GM19395 (cell line): ENCODE measurements at regions not wholly inside any gene's neighbourhood (a gene's known extent, or its start where the extent isn't known, plus 50 kb on each side); places are given as distances from the start of the nearest gene placed in this dataset.

Experiments
- ATAC-seq: cut with Tn5 transposase; IDR thresholded peaks from one replicate; pipeline ENCODE4 v1.9.1; 2021; ENCODE audit warnings: mild to moderate bottlenecking, moderate library complexity; ENCODE audit not compliant: unreplicated experiment

- no peak for ATAC-seq
Measured at GRCh38 chr12:90020436-90020835, 311.8 kb upstream of the ATP2B1 start.

DNA sequence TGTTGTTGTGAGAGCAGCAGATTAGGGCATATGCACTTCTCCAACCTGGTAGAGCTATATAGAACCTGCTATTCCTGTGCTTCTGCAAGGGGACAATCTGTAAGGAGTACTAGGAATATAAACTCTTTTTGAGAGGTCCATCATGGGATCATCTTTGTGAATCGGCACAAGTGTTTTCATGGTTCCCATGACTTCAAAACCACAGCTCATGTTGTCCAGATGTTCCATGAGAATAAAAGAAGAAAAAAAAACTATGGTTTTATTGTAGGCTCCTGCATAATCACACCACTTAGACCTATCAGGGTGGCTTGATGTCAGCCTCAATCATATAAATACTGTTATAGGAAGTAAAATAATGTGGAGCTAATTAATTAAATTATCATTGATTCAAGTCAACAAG, 311.4 kb upstream of the ATP2B1 start:
- no peak for ATAC-seq

GRCh38 chr12:90017316-90017715, 308.7 kb upstream of the ATP2B1 start:
- ATAC-seq = no peak

- ATAC-seq = no peak
Measured at GRCh38 chr12:90015228-90015627, 306.6 kb upstream of the ATP2B1 start.

DNA sequence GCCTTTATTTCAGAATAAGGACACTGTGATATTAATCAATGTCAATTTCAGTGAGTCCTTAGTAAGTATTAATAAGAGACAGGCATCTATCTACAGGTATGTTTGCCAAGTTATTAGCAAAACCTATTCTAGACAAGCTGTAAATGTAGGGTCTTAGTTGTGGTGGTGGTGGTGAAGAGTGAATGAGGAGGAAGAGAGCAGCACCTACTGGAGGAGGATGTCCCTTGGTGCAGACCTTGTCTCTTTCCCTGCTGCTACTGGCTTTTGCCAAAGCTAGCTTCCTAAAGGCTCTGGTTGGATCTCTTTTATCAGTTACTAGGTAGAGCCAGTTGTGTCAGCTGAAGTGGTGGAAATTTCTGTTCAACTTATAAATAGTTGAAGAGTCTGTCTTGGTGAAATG, 304.8 kb upstream of the ATP2B1 start:
- ATAC-seq = no peak

- no peak for ATAC-seq
Measured at GRCh38 chr12:90010089-90010488, 301.5 kb upstream of the ATP2B1 start.

GRCh38 chr12:90008277-90008676, 299.6 kb upstream of the ATP2B1 start:
- no peak for ATAC-seq

DNA sequence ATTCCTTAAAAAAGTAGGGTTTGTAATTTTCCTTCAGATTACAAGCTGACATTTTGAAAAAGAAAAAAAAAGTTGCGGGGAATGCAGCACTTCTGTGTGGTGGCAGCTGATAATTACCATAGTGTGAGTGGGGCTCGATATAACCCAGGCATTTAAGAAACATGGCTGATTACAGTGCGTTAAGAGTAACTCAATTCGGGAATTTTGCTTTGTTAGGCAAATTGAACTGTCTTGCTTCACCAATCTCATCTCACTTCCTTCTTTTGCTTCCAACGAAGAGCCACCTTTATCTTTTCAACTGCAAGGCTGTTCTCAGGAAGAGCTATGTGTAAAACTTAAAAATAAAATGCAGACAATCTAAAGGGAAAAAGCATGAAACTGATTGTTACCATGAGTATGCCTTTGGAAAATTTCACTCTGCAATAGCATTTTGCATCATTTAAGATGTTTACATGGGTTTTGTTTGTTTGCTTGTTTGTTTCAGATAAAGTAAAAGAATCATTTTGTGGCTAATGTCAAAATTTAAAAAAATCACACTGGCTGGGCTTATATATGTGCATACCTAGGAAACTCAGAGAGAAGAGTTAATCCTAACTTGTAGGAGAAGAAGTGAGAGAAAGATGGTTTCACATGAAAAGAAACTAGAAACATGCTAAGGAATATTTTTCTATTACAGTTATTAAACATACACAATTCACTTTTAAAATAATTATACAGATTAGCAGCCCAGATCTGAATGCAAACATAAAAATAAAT, 295.9 kb upstream of the ATP2B1 start:
- ATAC-seq = peak; percentile 54

GRCh38 chr12:90003688-90004087, 295.1 kb upstream of the ATP2B1 start:
- ATAC-seq = no peak

GRCh38 chr12:90000721-90001120, 292.1 kb upstream of the ATP2B1 start:
- no peak for ATAC-seq

GRCh38 chr12:89999699-90000505, 291.3 kb upstream of the ATP2B1 start:
- peak; percentile 64 for ATAC-seq

DNA sequence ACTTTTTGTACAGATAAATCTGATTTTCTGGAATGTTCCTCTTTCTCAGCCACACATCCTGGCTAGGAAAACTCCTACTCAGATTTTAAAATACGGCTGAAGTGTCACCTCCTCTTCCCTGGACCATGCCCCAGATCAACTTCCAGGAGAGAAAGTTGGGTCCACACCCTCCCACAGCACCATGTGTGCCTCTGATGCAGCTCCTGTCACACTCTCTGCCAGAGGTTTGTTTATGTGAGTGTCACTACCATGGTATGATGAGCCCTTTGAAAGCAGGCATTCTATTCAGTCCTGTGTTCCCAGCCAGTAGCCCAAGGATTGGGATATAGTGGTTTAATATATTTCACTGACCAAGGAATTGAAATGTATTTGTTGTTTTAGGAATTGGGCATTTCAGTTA, 287.2 kb upstream of the ATP2B1 start:
- ATAC-seq = no peak

DNA sequence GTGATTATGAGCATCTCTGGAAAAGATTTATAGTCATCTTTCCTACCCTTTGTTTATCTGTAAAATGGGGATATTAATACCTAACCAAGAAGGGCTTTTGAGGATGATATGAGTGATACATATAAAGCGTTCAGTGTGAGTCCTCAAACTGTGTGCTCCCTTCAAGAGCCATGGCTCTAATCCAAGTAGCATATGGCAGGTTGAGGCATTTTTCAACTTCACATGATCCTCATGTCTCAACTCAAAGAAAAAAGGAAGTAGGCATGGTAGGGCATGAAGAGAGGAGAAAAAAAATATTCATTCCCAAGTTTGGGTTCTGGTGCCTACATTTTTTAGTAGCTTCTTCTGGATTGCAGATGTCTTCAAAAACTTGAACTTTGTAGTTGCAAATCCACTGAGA, 286.3 kb upstream of the ATP2B1 start:
- ATAC-seq = no peak

GRCh38 chr12:89993632-89994031, 285.0 kb upstream of the ATP2B1 start:
- ATAC-seq = no peak

DNA sequence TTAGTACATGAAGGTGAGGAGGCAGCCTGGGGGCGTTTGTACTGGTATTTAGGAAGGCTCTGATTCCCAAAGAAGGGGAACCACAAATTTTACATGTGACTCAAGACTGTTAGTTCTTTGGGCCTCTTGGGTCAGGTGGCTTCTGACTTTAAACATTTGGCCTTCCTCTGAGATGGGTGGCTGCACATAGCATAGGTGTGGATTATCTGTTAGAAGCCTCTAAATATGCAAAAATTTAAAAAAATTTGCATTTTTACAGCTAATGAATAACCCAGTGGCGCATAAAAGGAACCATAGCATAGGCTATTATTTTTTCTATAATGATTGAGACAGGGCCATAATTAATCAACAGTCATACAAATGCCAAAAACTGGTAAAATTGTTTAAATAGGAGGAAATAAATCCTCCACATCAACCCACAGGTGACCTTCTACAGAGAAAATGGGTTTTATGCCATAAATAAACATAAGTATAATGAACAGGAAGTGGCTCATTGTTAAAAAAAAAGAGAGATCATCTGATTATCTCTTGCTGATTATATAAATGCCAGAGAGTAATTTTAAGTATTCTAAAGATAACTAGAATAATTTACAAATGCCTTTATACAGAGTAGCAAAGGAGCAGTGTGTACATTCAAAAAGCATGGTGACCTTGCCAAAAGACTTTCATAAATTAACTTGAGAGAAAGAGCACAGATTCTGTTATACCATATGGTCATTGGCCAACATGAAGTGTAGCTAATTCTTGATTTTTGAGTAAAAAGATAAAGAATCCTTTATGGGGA, 284.2 kb upstream of the ATP2B1 start:
- no peak for ATAC-seq

DNA sequence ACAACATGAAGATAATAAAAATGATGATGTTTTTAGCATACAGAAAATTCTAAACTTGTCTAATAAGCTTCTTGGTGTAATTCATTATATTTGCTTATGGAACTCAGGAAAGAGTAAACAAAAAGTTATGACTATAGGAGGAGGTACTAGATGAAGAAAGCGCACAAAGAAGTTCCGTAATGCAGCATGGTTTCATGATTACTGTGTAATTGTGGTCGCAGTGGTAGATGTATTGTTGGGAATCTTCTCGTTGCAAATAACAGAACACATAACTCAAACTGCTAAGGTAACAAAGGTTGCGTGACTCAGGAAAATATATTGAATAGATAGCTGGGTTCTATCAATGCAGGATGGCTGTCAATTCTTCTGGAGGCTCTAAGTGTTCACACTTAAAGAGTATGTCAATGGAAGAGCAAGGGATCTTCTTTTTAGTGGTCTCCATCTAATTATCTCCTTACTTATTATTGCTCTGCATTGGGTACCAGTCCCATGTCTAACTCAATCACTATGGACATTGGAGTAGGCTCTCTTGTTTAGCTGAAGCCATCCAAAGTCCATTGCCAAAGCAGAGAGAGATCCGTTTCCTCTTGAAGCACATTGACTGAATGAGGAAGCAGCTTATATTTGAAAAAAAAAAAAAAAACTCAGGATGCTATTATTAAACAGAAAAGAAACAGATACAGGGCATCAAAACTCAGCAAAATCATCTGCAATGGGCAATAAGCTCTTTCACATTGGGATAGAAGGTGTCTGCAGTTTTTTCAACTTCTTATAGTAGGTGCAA, 283.4 kb upstream of the ATP2B1 start:
- no peak for ATAC-seq

- ATAC-seq = no peak
Measured at GRCh38 chr12:89988188-89988915, 279.7 kb upstream of the ATP2B1 start.

- no peak for ATAC-seq
Measured at GRCh38 chr12:89985935-89986334, 277.3 kb upstream of the ATP2B1 start.

DNA sequence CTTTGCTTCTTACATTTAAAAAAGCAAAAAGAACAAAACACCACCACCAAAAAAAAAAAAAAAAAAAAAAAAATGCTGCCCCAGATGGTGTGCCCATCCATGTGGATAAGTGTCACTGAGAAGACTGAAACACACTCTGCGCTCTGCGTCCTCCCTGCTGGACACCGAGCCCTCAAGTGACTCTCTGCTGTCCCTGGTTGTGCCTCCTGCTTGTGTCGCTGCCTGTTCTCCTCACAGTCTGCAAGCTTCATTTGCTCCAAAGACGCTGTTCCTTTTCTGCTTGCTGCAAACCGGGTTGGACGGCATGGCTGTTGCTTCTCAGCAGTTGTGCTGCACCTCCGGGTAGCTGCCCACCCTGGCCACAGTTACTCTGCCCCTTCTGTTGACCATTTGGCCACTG, 276.2 kb upstream of the ATP2B1 start:
- ATAC-seq = no peak

DNA sequence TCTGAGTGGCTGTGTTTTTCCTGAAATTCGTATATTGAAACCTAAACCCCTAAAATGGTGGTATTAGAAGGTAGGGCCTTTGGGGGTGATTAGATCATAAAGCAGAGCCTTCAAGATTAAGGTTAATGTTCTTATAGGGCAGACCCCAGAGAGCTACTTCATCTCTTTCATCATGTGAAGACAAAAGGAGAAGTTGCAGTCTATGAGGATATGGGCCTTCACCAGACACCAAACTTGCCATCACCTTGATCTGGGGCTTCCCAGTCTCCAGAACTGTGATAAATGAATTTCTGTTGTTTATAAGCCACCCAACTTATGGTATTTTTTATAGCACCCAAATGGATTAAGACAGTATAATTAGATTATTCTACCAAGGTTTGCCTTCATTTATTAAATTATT, 275.0 kb upstream of the ATP2B1 start:
- no peak for ATAC-seq
